ENCODE measurements at regions not wholly inside any gene's neighbourhood (a gene's known extent, or its start where the extent isn't known, plus 50 kb on each side); places are given as distances from the start of the nearest gene placed in this dataset.

- TF ChIP-seq CTCF (IDR thresholded peaks at IDR 0.05) = no peak
- no peak for TF ChIP-seq POLR2A (IDR thresholded peaks at IDR 0.05)
- TF ChIP-seq POLR2AphosphoS5 (IDR thresholded peaks at IDR 0.05) = no peak
- DNase-seq (ENCODE audit: low spot score) = no peak
- Histone ChIP-seq H3K4me1 (replicated peaks) (no peaks in the 10 kb centered on the region), H3K27ac (peak overlapping the region in 1 of 2 donors; percentile 34), H3K27me3 (replicated peaks; ENCODE audit: insufficient read depth) (no peaks in the 10 kb centered on the region), H3K9me3 (no peaks in the 10 kb centered on the region), H3K36me3 (no peaks in the 10 kb centered on the region), H3K4me3 (no peak overlapping the region)
- intact Hi-C loops (cut with DNase I) = loop anchor here (5.0 to 10.0 kb wide), 2 partner anchors 108 to 160 kb away; no protein-coding TSS in a partner anchor
- 61% methylated on average over 2 of the region's 2 CpGs for WGBS
These were observed 432.3 kb downstream of the PLPP3 start for GRCh38 chr1:56147034-56147433.

GRCh38 chr1:56146449-56146848 lies 432.9 kb downstream of the PLPP3 start:
- Histone ChIP-seq H3K4me3 (no peak overlapping the region), H3K4me1 (replicated peaks) (no peaks in the 10 kb centered on the region), H3K27me3 (replicated peaks; ENCODE audit: insufficient read depth) (no peaks in the 10 kb centered on the region), H3K9me3 (no peaks in the 10 kb centered on the region), H3K27ac (peak overlapping the region; percentile 34 to 35), H3K36me3 (no peaks in the 10 kb centered on the region)
- DNase-seq (ENCODE audit: low spot score) = peak; percentile 22
- 15% methylated on average over 2 of the region's 2 CpGs for WGBS
- intact Hi-C loops (cut with DNase I) = loop anchor here (5.0 to 10.0 kb wide), 2 partner anchors 108 to 159 kb away; no protein-coding TSS in a partner anchor
- TF ChIP-seq POLR2AphosphoS5 (IDR thresholded peaks at IDR 0.05) = peak; percentile 72
- TF ChIP-seq POLR2A (IDR thresholded peaks at IDR 0.05) = no peak
- TF ChIP-seq CTCF (IDR thresholded peaks at IDR 0.05) = no peak

- H3K4me1 ChIP-seq (replicated peaks) = no peaks in the 10 kb centered on the region
These were observed 433.8 kb downstream of the PLPP3 start for GRCh38 chr1:56145581-56145980.

GRCh38 chr1:56142301-56142700 lies 437.1 kb downstream of the PLPP3 start:
- H3K4me1 ChIP-seq (replicated peaks) = no peaks in the 10 kb centered on the region
- no peaks in the 10 kb centered on the region for H3K27me3 ChIP-seq (replicated peaks; ENCODE audit: insufficient read depth)
- intact Hi-C loops (cut with DNase I) = loop anchor here (10.0 kb wide), 1 partner anchor 112 kb away; no protein-coding TSS in a partner anchor
- no peaks in the 10 kb centered on the region for H3K9me3 ChIP-seq
- TF ChIP-seq POLR2A (IDR thresholded peaks at IDR 0.05) (no peak), CTCF (IDR thresholded peaks at IDR 0.05) (no peak), POLR2AphosphoS5 (IDR thresholded peaks at IDR 0.05) (no peak)
- DNase-seq (ENCODE audit: low spot score) = no peak
- H3K27ac ChIP-seq = no peak overlapping the region
- no peak overlapping the region for H3K4me3 ChIP-seq
- 100% methylated on average over 1 of the region's 1 CpG for WGBS
- H3K36me3 ChIP-seq = no peaks in the 10 kb centered on the region

More at GRCh38 chr1:56145581-56145980, 433.8 kb downstream of the PLPP3 start:
- Histone ChIP-seq H3K27me3 (replicated peaks; ENCODE audit: insufficient read depth) (no peaks in the 10 kb centered on the region), H3K9me3 (no peaks in the 10 kb centered on the region), H3K36me3 (no peaks in the 10 kb centered on the region), H3K27ac (peak overlapping the region in 1 of 2 donors; percentile 35), H3K4me3 (no peak overlapping the region)
- WGBS = 80% methylated on average over 1 of the region's 1 CpG
- intact Hi-C loops (cut with DNase I) = loop anchor here (5.0 to 10.0 kb wide), 2 partner anchors 109 to 158 kb away; no protein-coding TSS in a partner anchor
- TF ChIP-seq CTCF (IDR thresholded peaks at IDR 0.05) = no peak
- no peak for TF ChIP-seq POLR2AphosphoS5 (IDR thresholded peaks at IDR 0.05)
- no peak for TF ChIP-seq POLR2A (IDR thresholded peaks at IDR 0.05)
- no peak for DNase-seq (ENCODE audit: low spot score)

GRCh38 chr1:56139836-56140235 lies 439.5 kb downstream of the PLPP3 start:
- WGBS = 66% methylated on average over 5 of the region's 5 CpGs
- no peaks in the 10 kb centered on the region for H3K36me3 ChIP-seq

More at GRCh38 chr1:56139836-56140235, 439.5 kb downstream of the PLPP3 start:
- Histone ChIP-seq H3K4me1 (replicated peaks) (no peaks in the 10 kb centered on the region), H3K9me3 (no peaks in the 10 kb centered on the region), H3K4me3 (no peak overlapping the region), H3K27me3 (replicated peaks; ENCODE audit: insufficient read depth) (no peaks in the 10 kb centered on the region), H3K27ac (no peak overlapping the region)
- DNase-seq (ENCODE audit: low spot score) = no peak
- no peak for TF ChIP-seq POLR2AphosphoS5 (IDR thresholded peaks at IDR 0.05)
- TF ChIP-seq POLR2A (IDR thresholded peaks at IDR 0.05) = no peak
- no peak for TF ChIP-seq CTCF (IDR thresholded peaks at IDR 0.05)
- intact Hi-C loops (cut with DNase I) = loop anchor here (10.0 kb wide), 1 partner anchor 115 kb away; no protein-coding TSS in a partner anchor

Data from prostate gland (tissue), 2 donors.